Transverse colon (tissue), 4 donors: ENCODE measurements at regions not wholly inside any gene's neighbourhood (a gene's known extent, or its start where the extent isn't known, plus 50 kb on each side); places are given as distances from the start of the nearest gene placed in this dataset.

Experiments used
- CTCF ChIP-seq, 5 experiments: fragments of 200-600 bp in 3 of 5; fragments of 450-650 bp in 2 of 5; sonication (generic) in 3 of 5; IDR thresholded peaks; 1 replicate in 2 of 5; 2 replicates in 3 of 5; pipeline ENCODE4 v1.5.1; 2016 to 2017; ENCODE audit warnings: antibody characterized with exemption in 5 of 5, inconsistent platforms in 3 of 5, mild to moderate bottlenecking in 2 of 5, moderate library complexity in 1 of 5
- EP300 ChIP-seq: sonication (generic); formaldehyde crosslinking; IDR thresholded peaks from one replicate; pipeline ENCODE4 v1.6.1; 2017; ENCODE audit warnings: antibody characterized with exemption, low read depth
- POLR2A ChIP-seq: fragments of 450-650 bp; IDR thresholded peaks from one replicate; pipeline ENCODE4 v1.6.1; 2016; ENCODE audit warnings: antibody characterized with exemption, mild to moderate bottlenecking, moderate library complexity
- POLR2AphosphoS5 ChIP-seq, 3 donors: sonication (generic); formaldehyde crosslinking; IDR thresholded peaks; one replicate each; pipeline ENCODE4 v1.6.1; 2016; ENCODE audit warnings: antibody characterized with exemption in 3 of 3

GRCh38 chr11:127191689-127192088 is 191.1 kb upstream of the KIRREL3 start:
- no peak for TF ChIP-seq CTCF (IDR thresholded peaks at IDR 0.05)
- no peak for TF ChIP-seq POLR2A
- no peak for TF ChIP-seq POLR2AphosphoS5 (IDR thresholded peaks at IDR 0.05)
- no peak for TF ChIP-seq EP300
